Activated CD8-positive, alpha-beta memory T cell treated with anti-CD3 and anti-CD28 coated beads, Interleukin-2, amount 50 U/mL, for 24 hours (primary cell): ENCODE measurements at regions not wholly inside any gene's neighbourhood (a gene's known extent, or its start where the extent isn't known, plus 50 kb on each side); places are given as distances from the start of the nearest gene placed in this dataset.

Experiments used
- DNase-seq: peaks from one replicate; pipeline ENCODE4 v3.0.0-alpha.2; 2020; ENCODE audit errors: extremely low read depth

GRCh38 chr10:10772411-10772810 lies 245.3 kb upstream of the CELF2 start:
- DNase-seq, result no peak

GRCh38 chr10:10772874-10773508 lies 244.7 kb upstream of the CELF2 start:
- DNase-seq, result no peak

GRCh38 chr10:10774416-10774815 lies 243.3 kb upstream of the CELF2 start:
- no peak for DNase-seq

- no peak for DNase-seq
Measured at GRCh38 chr10:10776363-10776762, 241.3 kb upstream of the CELF2 start.

- DNase-seq, result no peak
Measured at GRCh38 chr10:10777279-10777678, 240.4 kb upstream of the CELF2 start.

- DNase-seq, result no peak
Measured at GRCh38 chr10:10777723-10778122, 239.9 kb upstream of the CELF2 start.

- DNase-seq, result no peak
Measured at GRCh38 chr10:10778959-10779358, 238.7 kb upstream of the CELF2 start.

- no peak for DNase-seq
Measured at GRCh38 chr10:10779511-10779910, 238.2 kb upstream of the CELF2 start.

- no peak for DNase-seq
Measured at GRCh38 chr10:10780746-10781145, 236.9 kb upstream of the CELF2 start.

GRCh38 chr10:10782603-10783002 lies 235.1 kb upstream of the CELF2 start:
- DNase-seq, result no peak

GRCh38 chr10:10785627-10786026 lies 232.0 kb upstream of the CELF2 start:
- DNase-seq, result no peak

GRCh38 chr10:10786109-10787090 lies 231.3 kb upstream of the CELF2 start:
- DNase-seq, result no peak

GRCh38 chr10:10787586-10787985 lies 230.1 kb upstream of the CELF2 start:
- DNase-seq, result no peak

GRCh38 chr10:10788761-10789160 lies 228.9 kb upstream of the CELF2 start:
- DNase-seq, result no peak

GRCh38 chr10:10791869-10792268 lies 225.8 kb upstream of the CELF2 start:
- no peak for DNase-seq

GRCh38 chr10:10792681-10793080 lies 225.0 kb upstream of the CELF2 start:
- DNase-seq, result no peak

GRCh38 chr10:10794046-10794445 lies 223.6 kb upstream of the CELF2 start:
- DNase-seq, result no peak

- DNase-seq, result no peak
Measured at GRCh38 chr10:10794791-10795191, 222.9 kb upstream of the CELF2 start.

GRCh38 chr10:10796061-10796773 lies 221.5 kb upstream of the CELF2 start:
- no peak for DNase-seq

- DNase-seq, result no peak
Measured at GRCh38 chr10:10796774-10797415, 220.8 kb upstream of the CELF2 start.

- no peak for DNase-seq
Measured at GRCh38 chr10:10797513-10797912, 220.2 kb upstream of the CELF2 start.
